Esophagus squamous epithelium (tissue), 4 donors: ENCODE measurements at regions not wholly inside any gene's neighbourhood (a gene's known extent, or its start where the extent isn't known, plus 50 kb on each side); places are given as distances from the start of the nearest gene placed in this dataset.

ENCODE experiments used
- POLR2A ChIP-seq, 4 donors: fragments of 450-650 bp; IDR thresholded peaks; one replicate each; pipeline ENCODE4 v1.6.1; 2017; ENCODE audit warnings: antibody characterized with exemption in 4 of 4, mild to moderate bottlenecking in 4 of 4, moderate library complexity in 3 of 4
- TF ChIP-seq, protein P1 (sequence below), 6 experiments: fragments of 450-650 bp in 4 of 6; fragments of 200-600 bp in 2 of 6; sonication (generic) in 2 of 6; IDR thresholded peaks; one replicate each; pipeline ENCODE4 v1.5.1; 2016 to 2019; ENCODE audit warnings: antibody characterized with exemption in 6 of 6, mild to moderate bottlenecking in 4 of 6, moderate library complexity in 4 of 6

DNA sequence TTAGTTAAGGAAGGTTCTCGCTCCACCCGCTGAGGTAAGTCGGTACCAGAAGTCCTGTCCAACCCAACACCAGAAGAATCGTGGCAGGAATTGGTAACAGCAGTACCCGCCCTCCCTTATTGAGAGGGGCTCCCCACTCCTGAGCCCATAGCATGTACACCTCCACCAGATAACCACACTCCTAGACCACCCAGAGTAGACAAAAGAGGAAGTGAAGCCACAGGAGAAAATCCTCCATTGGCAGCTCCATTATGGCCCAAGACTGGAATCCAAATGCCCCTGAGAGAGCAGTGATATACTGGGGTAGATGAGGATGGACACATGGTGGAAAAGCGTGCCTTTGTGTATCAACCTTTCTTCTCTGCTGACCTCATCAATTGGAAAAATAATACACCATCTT, 106.1 kb upstream of the EPB41L4A start:
- TF ChIP-seq, protein P1, sequence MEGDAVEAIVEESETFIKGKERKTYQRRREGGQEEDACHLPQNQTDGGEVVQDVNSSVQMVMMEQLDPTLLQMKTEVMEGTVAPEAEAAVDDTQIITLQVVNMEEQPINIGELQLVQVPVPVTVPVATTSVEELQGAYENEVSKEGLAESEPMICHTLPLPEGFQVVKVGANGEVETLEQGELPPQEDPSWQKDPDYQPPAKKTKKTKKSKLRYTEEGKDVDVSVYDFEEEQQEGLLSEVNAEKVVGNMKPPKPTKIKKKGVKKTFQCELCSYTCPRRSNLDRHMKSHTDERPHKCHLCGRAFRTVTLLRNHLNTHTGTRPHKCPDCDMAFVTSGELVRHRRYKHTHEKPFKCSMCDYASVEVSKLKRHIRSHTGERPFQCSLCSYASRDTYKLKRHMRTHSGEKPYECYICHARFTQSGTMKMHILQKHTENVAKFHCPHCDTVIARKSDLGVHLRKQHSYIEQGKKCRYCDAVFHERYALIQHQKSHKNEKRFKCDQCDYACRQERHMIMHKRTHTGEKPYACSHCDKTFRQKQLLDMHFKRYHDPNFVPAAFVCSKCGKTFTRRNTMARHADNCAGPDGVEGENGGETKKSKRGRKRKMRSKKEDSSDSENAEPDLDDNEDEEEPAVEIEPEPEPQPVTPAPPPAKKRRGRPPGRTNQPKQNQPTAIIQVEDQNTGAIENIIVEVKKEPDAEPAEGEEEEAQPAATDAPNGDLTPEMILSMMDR (IDR thresholded peaks at IDR 0.05), result no peak
- TF ChIP-seq POLR2A (IDR thresholded peaks at IDR 0.05), result no peak
